HG03025 (cell line): ENCODE measurements at regions not wholly inside any gene's neighbourhood (a gene's known extent, or its start where the extent isn't known, plus 50 kb on each side); places are given as distances from the start of the nearest gene placed in this dataset.
"Not testable (repeated sequence)": the region's sequence is repeated elsewhere in the genome, so short reads cannot be mapped to it uniquely, and the experiment has no call there.

Source experiments
- ATAC-seq: cut with Tn5 transposase; IDR thresholded peaks from one replicate; pipeline ENCODE4 v1.9.1; 2021; ENCODE audit warnings: mild to moderate bottlenecking, moderate library complexity; ENCODE audit not compliant: unreplicated experiment, low FRiP score

GRCh38 chr4:77496457-77496856, 109.2 kb upstream of the CXCL13 start:
- no peak for ATAC-seq

DNA sequence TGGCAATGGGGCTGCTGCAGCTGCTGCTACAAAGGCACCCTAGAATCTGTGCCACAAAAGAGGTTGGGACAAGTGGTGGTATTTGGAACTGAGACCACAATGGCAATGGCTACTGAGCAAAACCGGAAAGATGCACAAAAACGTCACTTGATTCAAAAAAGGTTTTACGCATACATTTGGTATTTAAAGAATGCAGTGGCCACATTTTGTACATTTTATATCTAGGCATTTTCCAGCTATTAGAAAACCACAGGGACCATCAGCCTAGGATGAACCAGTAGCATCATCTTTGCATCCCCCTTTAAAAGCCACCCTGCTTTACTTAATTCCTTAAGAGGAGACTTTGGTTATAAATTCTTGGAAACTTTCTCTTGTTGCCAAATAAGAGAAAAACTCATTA, 104.8 kb upstream of the CXCL13 start:
- no peak for ATAC-seq

- no peak for ATAC-seq
These were observed 104.4 kb upstream of the CXCL13 start for GRCh38 chr4:77501240-77501639.

GRCh38 chr4:77501851-77502250, 103.8 kb upstream of the CXCL13 start:
- ATAC-seq, result no peak

DNA sequence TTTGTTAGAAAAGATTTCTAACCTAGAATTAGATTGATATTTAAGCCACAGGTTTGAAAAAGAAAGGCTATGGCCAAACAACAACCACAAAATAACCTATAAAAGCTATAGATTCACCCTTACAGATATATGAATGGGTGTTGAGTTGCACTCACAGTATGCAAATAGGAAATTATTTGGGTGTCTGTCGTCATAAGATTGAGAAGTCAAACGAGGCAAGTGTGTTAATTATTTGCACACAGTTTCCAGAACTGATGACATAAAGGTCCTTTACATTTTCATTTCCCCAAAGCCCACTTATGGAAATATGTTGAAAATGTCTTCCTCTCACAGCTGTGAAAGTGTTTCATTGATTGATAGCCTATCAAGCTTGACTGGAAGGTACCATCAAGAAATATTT, 101.2 kb upstream of the CXCL13 start:
- ATAC-seq, result no peak

DNA sequence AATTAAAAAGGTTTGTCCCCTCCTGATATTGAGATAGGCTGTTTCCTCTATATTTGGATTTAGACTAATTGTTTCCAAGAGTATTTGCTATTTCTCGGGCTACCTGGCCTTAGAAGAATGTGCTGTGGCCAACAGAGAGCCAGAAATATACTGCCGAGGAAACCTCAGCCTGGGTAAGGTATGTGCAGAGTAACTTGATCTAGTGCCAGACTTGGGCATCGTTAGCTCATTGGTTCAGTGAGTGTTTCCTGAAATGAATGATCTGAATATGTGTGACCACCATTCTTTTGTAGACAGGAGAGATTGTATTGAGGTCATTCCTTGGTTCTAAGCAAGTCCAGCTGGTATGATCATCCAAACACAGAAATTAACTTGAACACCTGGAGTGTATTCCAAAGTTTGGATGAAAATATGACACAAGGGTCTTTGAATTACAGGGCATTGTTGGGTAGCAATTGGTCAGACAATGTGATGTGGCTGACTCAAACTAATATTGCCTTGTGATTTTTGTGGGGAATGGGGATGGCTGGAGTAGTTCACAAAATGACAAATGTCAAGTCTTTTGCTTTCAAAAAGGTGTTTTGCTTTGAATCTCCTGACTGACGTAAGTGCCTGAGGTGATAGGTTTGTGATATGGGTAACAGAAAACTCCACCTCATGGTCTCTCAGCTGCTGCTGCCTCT, 100.2 kb upstream of the CXCL13 start:
- ATAC-seq, result no peak

GRCh38 chr4:77505958-77506319, 99.7 kb upstream of the CXCL13 start:
- ATAC-seq, result no peak

DNA sequence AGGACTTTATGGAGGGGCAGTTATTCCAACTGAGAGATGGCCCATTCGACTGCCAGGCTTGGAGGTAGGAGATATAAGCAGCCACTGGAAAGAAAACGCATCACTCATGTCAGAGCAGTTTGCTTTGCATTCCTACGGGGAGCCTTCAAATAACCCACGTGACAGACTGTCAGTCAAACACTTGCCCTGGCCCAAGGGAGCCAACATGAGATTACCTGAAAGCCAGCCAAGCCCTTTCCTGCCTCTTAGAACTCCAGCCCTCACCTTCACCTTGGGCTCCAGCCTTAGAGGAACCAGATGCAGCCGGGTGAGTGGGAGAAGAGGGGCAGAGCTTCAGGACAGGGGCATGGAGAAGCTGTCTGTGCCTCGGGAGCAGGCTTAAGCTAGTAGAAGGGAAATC, 95.3 kb upstream of the CXCL13 start:
- no peak for ATAC-seq

- no peak for ATAC-seq
These were observed 80.1 kb upstream of the CXCL13 start for GRCh38 chr4:77525538-77525937.

GRCh38 chr4:77527900-77528299, 77.7 kb upstream of the CXCL13 start:
- not testable (repeated sequence) for ATAC-seq

- no peak for ATAC-seq
These were observed 67.5 kb upstream of the CXCL13 start for GRCh38 chr4:77538144-77538543.

GRCh38 chr4:77538574-77539157, 67.0 kb upstream of the CXCL13 start:
- no peak for ATAC-seq
